GM12892 (cell line): ENCODE measurements at regions not wholly inside any gene's neighbourhood (a gene's known extent, or its start where the extent isn't known, plus 50 kb on each side); places are given as distances from the start of the nearest gene placed in this dataset.
"Not testable (repeated sequence)": the region's sequence is repeated elsewhere in the genome, so short reads cannot be mapped to it uniquely, and the experiment has no call there.

Source experiments
- DNase-seq: peaks from one replicate; pipeline ENCODE4 v3.0.0; 2011; ENCODE audit not compliant: insufficient read length
- FAIRE-seq: peaks from 2 replicates; lab custom pipeline; 2011; peaks lifted over from hg19 to GRCh38; lab: Jason Lieb, UNC
- POLR2A ChIP-seq: IDR thresholded peaks from 2 replicates; pipeline ENCODE4 v1.6.1; 2011; ENCODE audit warnings: low read depth, low read length, control low read depth
- POLR2AphosphoS5 ChIP-seq: IDR thresholded peaks from 2 replicates; pipeline ENCODE4 v1.6.1; 2011; ENCODE audit warnings: low read depth, low read length, control low read depth
- TAF1 ChIP-seq: IDR thresholded peaks from 2 replicates; pipeline ENCODE4 v1.6.1; 2011; ENCODE audit warnings: low read depth, mild to moderate bottlenecking, control low read depth, low read length, borderline replicate concordance

- FAIRE-seq (no peak), DNase-seq (no peak)
- TF ChIP-seq POLR2A (no peak), TAF1 (no peak), POLR2AphosphoS5 (no peak)
These were observed 170.1 kb upstream of the PGRMC2 start for GRCh38 chr4:128457726-128458125.

GRCh38 chr4:128456171-128456570 is 168.6 kb upstream of the PGRMC2 start:
- FAIRE-seq (no peak), DNase-seq (no peak)
- TF ChIP-seq POLR2AphosphoS5 (no peak), TAF1 (no peak), POLR2A (no peak)

- TF ChIP-seq TAF1, result no peak
- DNase-seq, result no peak
- FAIRE-seq, result no peak
These were observed 167.9 kb upstream of the PGRMC2 start for GRCh38 chr4:128455480-128455879.

- peak; percentile 65 for FAIRE-seq
- TF ChIP-seq POLR2A, result no peak
- no peak for TF ChIP-seq TAF1
- TF ChIP-seq POLR2AphosphoS5, result no peak
- DNase-seq, result no peak
These were observed 167.3 kb upstream of the PGRMC2 start for GRCh38 chr4:128454881-128455280.

- TF ChIP-seq TAF1 (no peak), POLR2AphosphoS5 (no peak), POLR2A (no peak)
- peak; percentile 41 for DNase-seq
- peak; percentile 78 for FAIRE-seq
These were observed 166.8 kb upstream of the PGRMC2 start for GRCh38 chr4:128454281-128454871.

GRCh38 chr4:128452415-128452814 is 164.8 kb upstream of the PGRMC2 start:
- TF ChIP-seq POLR2A, result no peak
- no peak for TF ChIP-seq POLR2AphosphoS5
- TF ChIP-seq TAF1, result no peak
- FAIRE-seq, result no peak
- no peak for DNase-seq

- DNase-seq (no peak), FAIRE-seq (no peak)
- TF ChIP-seq TAF1 (no peak), POLR2A (no peak), POLR2AphosphoS5 (no peak)
These were observed 163.8 kb upstream of the PGRMC2 start for GRCh38 chr4:128451270-128451905.

- TF ChIP-seq POLR2AphosphoS5, result no peak
- no peak for TF ChIP-seq TAF1
- no peak for TF ChIP-seq POLR2A
- DNase-seq (no peak), FAIRE-seq (no peak)
These were observed 162.9 kb upstream of the PGRMC2 start for GRCh38 chr4:128450326-128451120.

- TF ChIP-seq TAF1 (no peak), POLR2AphosphoS5 (no peak), POLR2A (no peak)
- FAIRE-seq (no peak), DNase-seq (no peak)
These were observed 161.6 kb upstream of the PGRMC2 start for GRCh38 chr4:128449251-128449650.

- TF ChIP-seq POLR2A (no peak), TAF1 (no peak), POLR2AphosphoS5 (no peak)
- FAIRE-seq (no peak), DNase-seq (no peak)
These were observed 157.1 kb upstream of the PGRMC2 start for GRCh38 chr4:128444544-128445302.

GRCh38 chr4:128440923-128441322 is 153.3 kb upstream of the PGRMC2 start:
- FAIRE-seq (no peak), DNase-seq (no peak)
- TF ChIP-seq TAF1 (no peak), POLR2A (no peak), POLR2AphosphoS5 (no peak)

GRCh38 chr4:128437023-128437422 is 149.4 kb upstream of the PGRMC2 start:
- DNase-seq, FAIRE-seq: not testable (repeated sequence)

GRCh38 chr4:128429023-128429613 is 141.5 kb upstream of the PGRMC2 start:
- not testable (repeated sequence) for FAIRE-seq, DNase-seq
